Caco-2 (cell line): ENCODE measurements at regions not wholly inside any gene's neighbourhood (a gene's known extent, or its start where the extent isn't known, plus 50 kb on each side); places are given as distances from the start of the nearest gene placed in this dataset.
"Not testable (repeated sequence)": the region's sequence is repeated elsewhere in the genome, so short reads cannot be mapped to it uniquely, and the experiment has no call there.

ENCODE experiments used
- BruUV-seq: library from RNA; stranded (reverse); fragments of 400-500 nt; replicated peaks from 2 replicates; lab custom pipeline; 2021; lab: Mats Ljungman, UMichigan
- CTCF ChIA-PET: fragments of 300-600 bp; sonication (Branson Sonifier 250); formaldehyde crosslinking; loops from one replicate; lab custom pipeline; 2022; ENCODE audit warnings: antibody characterized with exemption; lab: Charles Lee
- POLR2A ChIA-PET: fragments of 300-600 bp; sonication (Branson Sonifier 250); formaldehyde crosslinking; loops from one replicate; lab custom pipeline; 2022; ENCODE audit warnings: antibody characterized with exemption; lab: Charles Lee
- DNase-seq, 2 experiments: peaks; one replicate each; pipeline versions ENCODE4 v3.0.0 to v3.0.0-alpha.2; 2020 to 2022
- H3K27me3 ChIP-seq: replicated peaks from 2 replicates; pipeline ENCODE4 v1.6.0; 2011; ENCODE audit warnings: low read length; ENCODE audit not compliant: control insufficient read depth, insufficient read depth
- H3K36me3 ChIP-seq: 2 replicates; pipeline ENCODE4 v1.5.1; 2011; ENCODE audit warnings: low read length; ENCODE audit not compliant: control insufficient read depth, insufficient read depth
- H3K4me1 ChIP-seq: fragments of 250-450 bp; sonication (Bioruptor Pico); 2 replicates; pipeline ENCODE4 v1.5.1; 2020; ENCODE audit warnings: mild to moderate bottlenecking
- H3K4me3 ChIP-seq: 2 replicates; pipeline ENCODE4 v1.5.1; 2011; ENCODE audit warnings: low read depth, mild to moderate bottlenecking, control low read depth, low read length
- H3K9me3 ChIP-seq: fragments of 250-450 bp; sonication (Bioruptor Pico); 2 replicates; pipeline ENCODE4 v1.5.1; 2020; ENCODE audit warnings: mild to moderate bottlenecking, moderate library complexity
- H3K27ac Mint-ChIP-seq: one replicate; pipeline ENCODE4 v1.8.0; 2022; ENCODE audit warnings: mixed read lengths; ENCODE audit not compliant: unreplicated experiment
- H3K27me3 Mint-ChIP-seq: one replicate; pipeline ENCODE4 v1.8.0; 2022; ENCODE audit warnings: mixed read lengths; ENCODE audit not compliant: insufficient read depth, unreplicated experiment
- H3K36me3 Mint-ChIP-seq: one replicate; pipeline ENCODE4 v1.8.0; 2022; ENCODE audit warnings: mild to moderate bottlenecking, mixed read lengths; ENCODE audit not compliant: insufficient read depth, unreplicated experiment
- H3K4me1 Mint-ChIP-seq: one replicate; pipeline ENCODE4 v1.8.0; 2022; ENCODE audit warnings: low read depth, mixed read lengths; ENCODE audit not compliant: unreplicated experiment
- H3K4me3 Mint-ChIP-seq: one replicate; pipeline ENCODE4 v1.8.0; 2022; ENCODE audit warnings: mild to moderate bottlenecking, moderate library complexity, mixed read lengths; ENCODE audit not compliant: unreplicated experiment
- H3K9me3 Mint-ChIP-seq: one replicate; pipeline ENCODE4 v1.8.0; 2022; ENCODE audit warnings: mixed read lengths; ENCODE audit not compliant: unreplicated experiment
- intact Hi-C: fragments of 100-400 bp; cut with micrococcal nuclease; formaldehyde crosslinking; loops from one replicate; pipeline ENCODE4 v1.10.0; 2022; ENCODE audit not compliant: unreplicated experiment
- TF ChIP-seq, protein P1 (sequence below), 2 experiments: fragments of 200-600 bp in 1 of 2; IDR thresholded peaks; 1 replicate in 1 of 2; 2 replicates in 1 of 2; pipeline versions ENCODE4 v1.5.1 to v1.8.0; 2011 to 2022; ENCODE audit warnings: antibody characterized with exemption in 1 of 2, control low read depth in 1 of 2, inconsistent platforms in 1 of 2, low read depth in 1 of 2, low read length in 1 of 2, mild to moderate bottlenecking in 1 of 2, moderate library complexity in 1 of 2; ENCODE audit not compliant: insufficient read depth in 1 of 2, severe bottlenecking in 1 of 2, unreplicated experiment in 1 of 2

DNA sequence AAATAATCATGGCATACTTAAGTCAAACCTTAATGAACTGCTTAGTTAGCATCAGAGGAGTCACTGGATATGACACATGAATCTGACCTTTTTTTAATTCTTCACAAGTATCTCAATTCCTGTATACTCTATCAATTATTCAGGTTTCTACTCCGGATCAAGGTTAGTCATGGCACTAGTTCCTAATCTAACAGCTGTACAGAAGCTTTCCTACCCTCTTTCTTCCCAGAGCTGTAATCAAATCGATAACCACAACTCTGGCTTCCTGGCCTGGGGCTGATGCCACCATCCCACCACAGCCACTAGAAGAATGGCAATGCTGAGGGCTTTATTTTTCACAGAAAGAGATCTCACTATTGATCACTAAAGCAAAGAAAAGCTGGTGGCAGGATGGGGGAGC, 718.5 kb downstream of the SMARCA1 start:
- no peaks in the 10 kb centered on the region for H3K36me3 Mint-ChIP-seq
- no peak for DNase-seq
- Histone ChIP-seq H3K27me3 (no peaks in the 10 kb centered on the region), H3K4me1 (no peaks in the 10 kb centered on the region), H3K4me3 (no peak overlapping the region), H3K9me3 (no peaks in the 10 kb centered on the region), H3K36me3 (no peaks in the 10 kb centered on the region)
- CTCF ChIA-PET = no interaction called here
- peaks cover 2% of the 10 kb centered on the region for H3K27me3 Mint-ChIP-seq
- TF ChIP-seq, protein P1, sequence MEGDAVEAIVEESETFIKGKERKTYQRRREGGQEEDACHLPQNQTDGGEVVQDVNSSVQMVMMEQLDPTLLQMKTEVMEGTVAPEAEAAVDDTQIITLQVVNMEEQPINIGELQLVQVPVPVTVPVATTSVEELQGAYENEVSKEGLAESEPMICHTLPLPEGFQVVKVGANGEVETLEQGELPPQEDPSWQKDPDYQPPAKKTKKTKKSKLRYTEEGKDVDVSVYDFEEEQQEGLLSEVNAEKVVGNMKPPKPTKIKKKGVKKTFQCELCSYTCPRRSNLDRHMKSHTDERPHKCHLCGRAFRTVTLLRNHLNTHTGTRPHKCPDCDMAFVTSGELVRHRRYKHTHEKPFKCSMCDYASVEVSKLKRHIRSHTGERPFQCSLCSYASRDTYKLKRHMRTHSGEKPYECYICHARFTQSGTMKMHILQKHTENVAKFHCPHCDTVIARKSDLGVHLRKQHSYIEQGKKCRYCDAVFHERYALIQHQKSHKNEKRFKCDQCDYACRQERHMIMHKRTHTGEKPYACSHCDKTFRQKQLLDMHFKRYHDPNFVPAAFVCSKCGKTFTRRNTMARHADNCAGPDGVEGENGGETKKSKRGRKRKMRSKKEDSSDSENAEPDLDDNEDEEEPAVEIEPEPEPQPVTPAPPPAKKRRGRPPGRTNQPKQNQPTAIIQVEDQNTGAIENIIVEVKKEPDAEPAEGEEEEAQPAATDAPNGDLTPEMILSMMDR (IDR thresholded peaks at IDR 0.05; ENCODE audit: insufficient read depth in 1 of 2, low read depth in 1 of 2, low read length in 1 of 2, severe bottlenecking in 1 of 2, unreplicated experiment in 1 of 2) = no peak
- no TSS peak for BruUV-seq
- POLR2A ChIA-PET = no interaction called here
- H3K27ac Mint-ChIP-seq = no peak overlapping the region
- no peaks in the 10 kb centered on the region for H3K9me3 Mint-ChIP-seq
- H3K4me1 Mint-ChIP-seq = no peaks in the 10 kb centered on the region
- H3K4me3 Mint-ChIP-seq = no peak overlapping the region
- intact Hi-C loops = no loop called here

DNA sequence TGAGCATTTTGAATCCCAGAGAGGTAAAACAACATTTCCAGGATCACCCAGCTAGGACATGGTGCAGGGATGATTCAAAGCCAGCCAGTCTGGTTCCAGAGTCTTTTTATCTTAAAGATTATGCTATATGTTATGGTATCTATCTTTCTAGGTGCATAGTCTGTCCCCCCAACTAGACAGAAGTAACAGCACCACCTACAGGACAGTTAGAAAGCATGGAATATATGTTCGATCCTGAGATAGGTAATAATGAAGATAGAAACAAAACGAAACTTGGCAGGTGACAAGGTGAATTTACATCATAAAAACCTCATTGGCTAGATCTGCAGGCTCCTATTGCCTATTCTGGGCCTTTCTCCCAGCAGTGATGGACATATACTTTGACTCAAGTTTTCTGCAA, 723.2 kb downstream of the SMARCA1 start:
- ChIA-PET CTCF (no interaction called here), POLR2A (no interaction called here)
- no peaks in the 10 kb centered on the region for H3K36me3 Mint-ChIP-seq
- no TSS peak for BruUV-seq
- H3K4me1 ChIP-seq = no peaks in the 10 kb centered on the region
- no peaks in the 10 kb centered on the region for H3K9me3 ChIP-seq
- H3K4me3 Mint-ChIP-seq = no peak overlapping the region
- H3K27ac Mint-ChIP-seq = no peak overlapping the region
- DNase-seq = no peak
- H3K9me3 Mint-ChIP-seq = no peaks in the 10 kb centered on the region
- TF ChIP-seq, protein P1 (IDR thresholded peaks at IDR 0.05; ENCODE audit: insufficient read depth in 1 of 2, low read depth in 1 of 2, low read length in 1 of 2, severe bottlenecking in 1 of 2, unreplicated experiment in 1 of 2) = peak in 1 of 2 experiments; percentile 21
- no peaks in the 10 kb centered on the region for H3K36me3 ChIP-seq
- H3K4me1 Mint-ChIP-seq = no peaks in the 10 kb centered on the region
- H3K4me3 ChIP-seq = no peak overlapping the region
- intact Hi-C loops = no loop called here
- H3K27me3 ChIP-seq = no peaks in the 10 kb centered on the region
- peaks cover 2% of the 10 kb centered on the region for H3K27me3 Mint-ChIP-seq

DNA sequence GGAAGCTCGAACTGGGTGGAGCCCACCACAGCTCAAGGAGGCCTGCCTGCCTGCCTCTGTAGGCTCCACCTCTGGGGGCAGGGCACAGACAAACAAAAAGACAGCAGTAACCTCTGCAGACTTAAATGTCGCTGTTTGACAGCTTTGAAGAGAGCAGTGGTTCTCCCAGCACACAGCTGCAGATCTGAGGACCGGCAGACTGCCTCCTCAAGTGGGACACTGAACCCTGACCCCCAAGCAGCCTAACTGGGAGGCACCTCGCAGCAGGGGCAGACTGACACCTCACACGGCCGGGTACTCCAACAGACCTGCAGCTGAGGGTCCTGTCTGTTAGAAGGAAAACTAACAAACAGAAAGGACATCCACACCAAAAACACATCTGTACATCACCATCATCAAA, 730.9 kb upstream of the ACTRT1 start:
- H3K27me3 Mint-ChIP-seq, POLR2A ChIA-PET, H3K4me1 Mint-ChIP-seq, H3K4me3 ChIP-seq, H3K9me3 Mint-ChIP-seq, H3K9me3 ChIP-seq, CTCF ChIA-PET, H3K36me3 ChIP-seq, DNase-seq, H3K27ac Mint-ChIP-seq, BruUV-seq, H3K27me3 ChIP-seq, H3K36me3 Mint-ChIP-seq, H3K4me1 ChIP-seq: not testable (repeated sequence)
- H3K4me3 Mint-ChIP-seq = peak overlapping the region; percentile 55
- intact Hi-C loops = loop anchor here (5.0 kb wide), 1 partner anchor 321 kb away; no protein-coding TSS in a partner anchor

DNA sequence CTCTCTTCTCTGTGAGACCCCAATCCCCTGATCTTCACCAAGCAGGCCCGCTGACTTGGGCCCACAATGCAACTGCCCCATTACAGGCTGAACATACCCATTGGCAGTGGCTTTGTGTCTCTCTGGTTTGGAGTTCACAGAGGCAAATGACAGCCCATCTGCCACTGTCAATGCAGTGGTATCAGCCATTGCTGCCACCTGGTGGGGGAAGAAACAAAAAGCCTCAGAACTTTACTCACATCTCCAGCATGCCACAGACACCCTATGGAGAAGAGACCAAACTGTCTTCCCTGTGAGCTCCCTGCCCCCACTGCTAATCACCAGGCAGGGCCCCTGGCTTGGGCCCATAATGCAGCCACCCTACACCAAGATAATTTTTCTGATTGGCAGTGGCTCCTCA, 729.3 kb upstream of the ACTRT1 start:
- H3K9me3 Mint-ChIP-seq = peaks cover 23% of the 10 kb centered on the region
- H3K4me1 ChIP-seq = no peaks in the 10 kb centered on the region
- BruUV-seq = no TSS peak
- POLR2A ChIA-PET = no interaction called here
- no peaks in the 10 kb centered on the region for H3K9me3 ChIP-seq
- H3K4me3 Mint-ChIP-seq = no peak overlapping the region
- peak; percentile 32 to 51 for DNase-seq
- no peaks in the 10 kb centered on the region for H3K36me3 ChIP-seq
- H3K27me3 ChIP-seq = no peaks in the 10 kb centered on the region
- TF ChIP-seq, protein P1 (IDR thresholded peaks at IDR 0.05; ENCODE audit: insufficient read depth in 1 of 2, low read depth in 1 of 2, low read length in 1 of 2, severe bottlenecking in 1 of 2, unreplicated experiment in 1 of 2) = peak; percentile 28
- H3K4me1 Mint-ChIP-seq = no peaks in the 10 kb centered on the region
- H3K27me3 Mint-ChIP-seq = no peaks in the 10 kb centered on the region
- no peak overlapping the region for H3K27ac Mint-ChIP-seq
- CTCF ChIA-PET = no interaction called here
- no peak overlapping the region for H3K4me3 ChIP-seq
- H3K36me3 Mint-ChIP-seq = no peaks in the 10 kb centered on the region
- intact Hi-C loops = loop anchor here (1.0 to 5.0 kb wide), 2 partner anchors 319 to 675 kb away; no protein-coding TSS in a partner anchor
